ENCODE measurements at regions not wholly inside any gene's neighbourhood (a gene's known extent, or its start where the extent isn't known, plus 50 kb on each side); places are given as distances from the start of the nearest gene placed in this dataset.

DNA sequence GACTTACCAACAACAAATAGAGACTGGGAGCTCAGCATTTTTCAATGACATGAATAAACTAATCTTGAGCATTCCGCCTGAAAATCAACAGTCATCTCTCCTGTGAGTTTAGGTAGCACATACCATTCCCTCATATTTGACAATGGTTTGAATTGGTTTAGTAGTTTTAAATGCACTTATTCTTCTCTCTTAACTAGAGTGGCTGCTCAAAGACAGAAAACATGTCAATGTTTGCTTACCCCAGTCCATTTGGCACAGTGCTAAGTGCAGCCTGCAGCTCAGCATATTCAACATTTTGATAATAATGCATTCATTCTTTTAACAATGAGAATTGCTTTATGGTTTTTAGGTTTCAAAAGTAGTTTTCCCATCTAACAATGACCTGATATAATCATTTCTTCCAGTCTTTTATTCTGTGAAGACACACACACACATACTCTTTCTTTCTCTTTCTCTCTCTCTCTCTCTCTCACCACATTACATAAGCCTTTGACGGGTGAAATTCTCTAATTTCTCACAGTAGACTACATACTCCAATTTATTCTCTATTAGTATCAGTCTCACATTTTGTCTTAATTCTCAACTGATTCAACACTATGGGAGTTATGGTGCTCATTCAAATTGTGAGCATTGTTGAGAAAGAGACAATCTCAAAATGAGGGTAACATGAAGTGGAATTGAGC, 432.3 kb downstream of the LRRIQ3 start:
- no peak for TF ChIP-seq POLR2A (IDR thresholded peaks at IDR 0.05; ENCODE audit: low read length)
- no peak for TF ChIP-seq GATA1 (IDR thresholded peaks at IDR 0.05; ENCODE audit: low read depth, low read length)

Data from erythroblast (primary cell).